ENCODE measurements at regions not wholly inside any gene's neighbourhood (a gene's known extent, or its start where the extent isn't known, plus 50 kb on each side); places are given as distances from the start of the nearest gene placed in this dataset.

DNA sequence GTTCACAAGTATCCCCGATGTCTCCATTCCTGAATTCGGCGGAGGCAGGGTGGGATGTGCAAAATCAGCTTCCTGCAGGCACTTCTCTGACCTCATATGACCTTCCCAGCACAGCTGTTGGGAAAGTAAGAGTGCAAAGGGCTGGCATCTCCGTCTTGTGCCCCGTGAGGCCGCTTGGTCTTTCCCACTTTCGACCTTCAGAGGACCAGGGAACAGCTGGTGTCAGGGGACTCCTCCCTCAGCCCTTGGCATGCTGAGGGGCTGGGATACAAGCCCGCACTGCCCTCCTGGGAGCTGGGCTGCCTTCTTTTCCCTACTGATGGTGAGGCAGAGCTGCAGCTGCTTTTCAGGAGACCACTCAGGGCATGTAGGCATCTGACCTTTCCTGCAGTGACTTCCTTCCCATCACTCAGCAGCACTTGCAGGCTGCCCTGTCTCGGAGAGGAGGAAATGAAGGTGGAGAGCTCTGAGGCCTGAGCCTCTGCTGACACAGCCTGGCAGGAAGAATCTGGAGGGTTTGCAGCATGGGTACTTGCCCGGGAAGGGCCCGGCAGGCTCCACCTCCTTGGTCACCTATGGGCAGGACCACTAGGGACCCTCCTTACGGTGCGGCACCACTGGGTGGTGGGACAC is 277.2 kb upstream of the HS6ST1 start:
- DNase-seq (ENCODE audit: low spot score), result no peak
- WGBS, result 59% methylated on average over 13 of the region's 13 CpGs
- no peak overlapping the region for H3K9ac ChIP-seq (ENCODE audit: low read depth in 1 of 2, low read length in 2 of 2)
- H3K9me3 ChIP-seq (ENCODE audit: control insufficient read depth in 4 of 4, low read length in 3 of 4), result no peaks in the 10 kb centered on the region
- H3K27ac ChIP-seq (ENCODE audit: low read depth in 1 of 2, low read length in 2 of 2), result peak overlapping the region; percentile 73 to 93
- H3K36me3 ChIP-seq (ENCODE audit: control insufficient read depth in 4 of 4, insufficient read depth in 3 of 4, low read depth in 1 of 4, low read length in 3 of 4), result no peaks in the 10 kb centered on the region
- H3K4me1 ChIP-seq (ENCODE audit: control insufficient read depth in 4 of 4, insufficient read depth in 4 of 4, low read length in 3 of 4), result peaks cover 4 to 38% (median 26%) of the 10 kb centered on the region in 4 donors
- H3K4me3 ChIP-seq (ENCODE audit: low read depth in 1 of 3, low read length in 3 of 3), result no peak overlapping the region
- peak; percentile 47 to 49 for TF ChIP-seq HNF4A (conservative IDR thresholded peaks at IDR 0.05)
- TF ChIP-seq RAD21 (IDR thresholded peaks at IDR 0.05), result no peak
- TF ChIP-seq RXRA (IDR thresholded peaks at IDR 0.05), result peak; percentile 70 to 75
- no peaks in the 10 kb centered on the region for H3K27me3 ChIP-seq (ENCODE audit: control insufficient read depth in 4 of 4, insufficient read depth in 4 of 4, low read length in 3 of 4)

DNA sequence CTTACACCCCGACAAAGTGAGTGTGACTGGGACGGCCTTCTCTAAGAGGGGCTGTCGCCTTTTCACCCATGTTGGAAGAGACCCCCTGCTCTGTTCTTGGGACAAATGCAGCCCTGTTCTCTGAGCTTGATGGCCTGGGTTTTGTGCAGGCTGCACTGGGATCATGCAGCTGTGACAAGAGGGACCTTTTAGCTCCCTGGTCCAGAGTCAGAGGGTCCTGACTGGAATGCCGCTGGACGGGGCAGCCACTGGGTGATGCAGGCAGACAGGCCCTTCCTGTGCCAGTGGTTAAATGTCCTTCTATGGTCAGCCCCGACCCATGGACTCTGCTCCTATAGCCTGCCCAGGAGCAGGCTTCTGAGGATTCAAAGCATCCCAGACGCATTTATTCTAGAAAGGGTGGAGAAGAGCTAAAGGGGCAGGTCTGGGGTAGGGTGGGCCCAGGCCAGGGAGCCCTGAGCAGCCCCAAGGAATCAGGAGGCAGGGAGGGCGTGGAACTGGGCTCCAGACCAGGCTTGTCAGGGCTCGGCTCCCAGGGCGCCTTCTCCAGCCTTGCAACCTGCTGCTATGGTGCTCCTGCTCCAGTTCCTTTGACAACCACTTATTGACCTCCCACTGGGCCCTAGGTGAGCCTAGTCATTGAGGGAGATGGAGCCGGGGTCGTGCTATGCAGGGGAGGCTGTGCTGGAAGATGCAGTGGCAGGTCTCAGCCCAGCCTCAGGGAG is 277.9 kb upstream of the HS6ST1 start:
- Histone ChIP-seq H3K9me3 (ENCODE audit: control insufficient read depth in 4 of 4, low read length in 3 of 4) (no peaks in the 10 kb centered on the region), H3K4me3 (ENCODE audit: low read depth in 1 of 3, low read length in 3 of 3) (no peak overlapping the region), H3K27me3 (ENCODE audit: control insufficient read depth in 4 of 4, insufficient read depth in 4 of 4, low read length in 3 of 4) (no peaks in the 10 kb centered on the region), H3K36me3 (ENCODE audit: control insufficient read depth in 4 of 4, insufficient read depth in 3 of 4, low read depth in 1 of 4, low read length in 3 of 4) (no peaks in the 10 kb centered on the region), H3K4me1 (ENCODE audit: control insufficient read depth in 4 of 4, insufficient read depth in 4 of 4, low read length in 3 of 4) (peaks cover 4 to 37% (median 26%) of the 10 kb centered on the region in 4 donors), H3K9ac (ENCODE audit: low read depth in 1 of 2, low read length in 2 of 2) (no peak overlapping the region), H3K27ac (ENCODE audit: low read depth in 1 of 2, low read length in 2 of 2) (no peak overlapping the region)
- no peak for DNase-seq (ENCODE audit: low spot score)
- no peak for TF ChIP-seq RAD21 (IDR thresholded peaks at IDR 0.05)
- TF ChIP-seq, protein P1, sequence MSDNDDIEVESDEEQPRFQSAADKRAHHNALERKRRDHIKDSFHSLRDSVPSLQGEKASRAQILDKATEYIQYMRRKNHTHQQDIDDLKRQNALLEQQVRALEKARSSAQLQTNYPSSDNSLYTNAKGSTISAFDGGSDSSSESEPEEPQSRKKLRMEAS (IDR thresholded peaks at IDR 0.05), result no peak
- TF ChIP-seq FOXA2 (IDR thresholded peaks at IDR 0.05), result no peak
- no peak for TF ChIP-seq SP1 (IDR thresholded peaks at IDR 0.05)
- no peak for TF ChIP-seq GABPA (IDR thresholded peaks at IDR 0.05 in 1 of 2, conservative IDR thresholded peaks at IDR 0.05 in 1 of 2)
- TF ChIP-seq RXRA (IDR thresholded peaks at IDR 0.05), result no peak
- TF ChIP-seq HNF4A (conservative IDR thresholded peaks at IDR 0.05), result no peak
- TF ChIP-seq, protein P2, sequence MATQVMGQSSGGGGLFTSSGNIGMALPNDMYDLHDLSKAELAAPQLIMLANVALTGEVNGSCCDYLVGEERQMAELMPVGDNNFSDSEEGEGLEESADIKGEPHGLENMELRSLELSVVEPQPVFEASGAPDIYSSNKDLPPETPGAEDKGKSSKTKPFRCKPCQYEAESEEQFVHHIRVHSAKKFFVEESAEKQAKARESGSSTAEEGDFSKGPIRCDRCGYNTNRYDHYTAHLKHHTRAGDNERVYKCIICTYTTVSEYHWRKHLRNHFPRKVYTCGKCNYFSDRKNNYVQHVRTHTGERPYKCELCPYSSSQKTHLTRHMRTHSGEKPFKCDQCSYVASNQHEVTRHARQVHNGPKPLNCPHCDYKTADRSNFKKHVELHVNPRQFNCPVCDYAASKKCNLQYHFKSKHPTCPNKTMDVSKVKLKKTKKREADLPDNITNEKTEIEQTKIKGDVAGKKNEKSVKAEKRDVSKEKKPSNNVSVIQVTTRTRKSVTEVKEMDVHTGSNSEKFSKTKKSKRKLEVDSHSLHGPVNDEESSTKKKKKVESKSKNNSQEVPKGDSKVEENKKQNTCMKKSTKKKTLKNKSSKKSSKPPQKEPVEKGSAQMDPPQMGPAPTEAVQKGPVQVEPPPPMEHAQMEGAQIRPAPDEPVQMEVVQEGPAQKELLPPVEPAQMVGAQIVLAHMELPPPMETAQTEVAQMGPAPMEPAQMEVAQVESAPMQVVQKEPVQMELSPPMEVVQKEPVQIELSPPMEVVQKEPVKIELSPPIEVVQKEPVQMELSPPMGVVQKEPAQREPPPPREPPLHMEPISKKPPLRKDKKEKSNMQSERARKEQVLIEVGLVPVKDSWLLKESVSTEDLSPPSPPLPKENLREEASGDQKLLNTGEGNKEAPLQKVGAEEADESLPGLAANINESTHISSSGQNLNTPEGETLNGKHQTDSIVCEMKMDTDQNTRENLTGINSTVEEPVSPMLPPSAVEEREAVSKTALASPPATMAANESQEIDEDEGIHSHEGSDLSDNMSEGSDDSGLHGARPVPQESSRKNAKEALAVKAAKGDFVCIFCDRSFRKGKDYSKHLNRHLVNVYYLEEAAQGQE (IDR thresholded peaks at IDR 0.05), result no peak
- no peak for TF ChIP-seq JUND (IDR thresholded peaks at IDR 0.05)
- TF ChIP-seq TAF1 (conservative IDR thresholded peaks at IDR 0.05), result no peak
- no peak for TF ChIP-seq NR2F2 (IDR thresholded peaks at IDR 0.05)
- TF ChIP-seq FOXA1 (IDR thresholded peaks at IDR 0.05), result no peak
- TF ChIP-seq, protein P3, sequence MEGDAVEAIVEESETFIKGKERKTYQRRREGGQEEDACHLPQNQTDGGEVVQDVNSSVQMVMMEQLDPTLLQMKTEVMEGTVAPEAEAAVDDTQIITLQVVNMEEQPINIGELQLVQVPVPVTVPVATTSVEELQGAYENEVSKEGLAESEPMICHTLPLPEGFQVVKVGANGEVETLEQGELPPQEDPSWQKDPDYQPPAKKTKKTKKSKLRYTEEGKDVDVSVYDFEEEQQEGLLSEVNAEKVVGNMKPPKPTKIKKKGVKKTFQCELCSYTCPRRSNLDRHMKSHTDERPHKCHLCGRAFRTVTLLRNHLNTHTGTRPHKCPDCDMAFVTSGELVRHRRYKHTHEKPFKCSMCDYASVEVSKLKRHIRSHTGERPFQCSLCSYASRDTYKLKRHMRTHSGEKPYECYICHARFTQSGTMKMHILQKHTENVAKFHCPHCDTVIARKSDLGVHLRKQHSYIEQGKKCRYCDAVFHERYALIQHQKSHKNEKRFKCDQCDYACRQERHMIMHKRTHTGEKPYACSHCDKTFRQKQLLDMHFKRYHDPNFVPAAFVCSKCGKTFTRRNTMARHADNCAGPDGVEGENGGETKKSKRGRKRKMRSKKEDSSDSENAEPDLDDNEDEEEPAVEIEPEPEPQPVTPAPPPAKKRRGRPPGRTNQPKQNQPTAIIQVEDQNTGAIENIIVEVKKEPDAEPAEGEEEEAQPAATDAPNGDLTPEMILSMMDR (IDR thresholded peaks at IDR 0.05; ENCODE audit: low read depth, low read length, missing input control), result no peak
- no peak for TF ChIP-seq EGR1 (IDR thresholded peaks at IDR 0.05; ENCODE audit: low read depth in 2 of 2)
- no peak for TF ChIP-seq YY1 (IDR thresholded peaks at IDR 0.05)
- TF ChIP-seq, protein P4, sequence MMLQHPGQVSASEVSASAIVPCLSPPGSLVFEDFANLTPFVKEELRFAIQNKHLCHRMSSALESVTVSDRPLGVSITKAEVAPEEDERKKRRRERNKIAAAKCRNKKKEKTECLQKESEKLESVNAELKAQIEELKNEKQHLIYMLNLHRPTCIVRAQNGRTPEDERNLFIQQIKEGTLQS (IDR thresholded peaks at IDR 0.05), result no peak
- TF ChIP-seq HNF4G (IDR thresholded peaks at IDR 0.05), result no peak
- TF ChIP-seq, protein P5, sequence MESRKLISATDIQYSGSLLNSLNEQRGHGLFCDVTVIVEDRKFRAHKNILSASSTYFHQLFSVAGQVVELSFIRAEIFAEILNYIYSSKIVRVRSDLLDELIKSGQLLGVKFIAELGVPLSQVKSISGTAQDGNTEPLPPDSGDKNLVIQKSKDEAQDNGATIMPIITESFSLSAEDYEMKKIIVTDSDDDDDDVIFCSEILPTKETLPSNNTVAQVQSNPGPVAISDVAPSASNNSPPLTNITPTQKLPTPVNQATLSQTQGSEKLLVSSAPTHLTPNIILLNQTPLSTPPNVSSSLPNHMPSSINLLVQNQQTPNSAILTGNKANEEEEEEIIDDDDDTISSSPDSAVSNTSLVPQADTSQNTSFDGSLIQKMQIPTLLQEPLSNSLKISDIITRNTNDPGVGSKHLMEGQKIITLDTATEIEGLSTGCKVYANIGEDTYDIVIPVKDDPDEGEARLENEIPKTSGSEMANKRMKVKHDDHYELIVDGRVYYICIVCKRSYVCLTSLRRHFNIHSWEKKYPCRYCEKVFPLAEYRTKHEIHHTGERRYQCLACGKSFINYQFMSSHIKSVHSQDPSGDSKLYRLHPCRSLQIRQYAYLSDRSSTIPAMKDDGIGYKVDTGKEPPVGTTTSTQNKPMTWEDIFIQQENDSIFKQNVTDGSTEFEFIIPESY (IDR thresholded peaks at IDR 0.05), result no peak
- WGBS, result 96% methylated on average over 12 of the region's 12 CpGs

All from liver (tissue), 8 donors.